NB4 (cell line): ENCODE measurements at regions not wholly inside any gene's neighbourhood (a gene's known extent, or its start where the extent isn't known, plus 50 kb on each side); places are given as distances from the start of the nearest gene placed in this dataset.

Experiments used
- DNase-seq: peaks from one replicate; pipeline ENCODE4 v3.0.0; 2010; ENCODE audit warnings: low read depth
- H3K4me3 ChIP-seq: one replicate; pipeline ENCODE4 v1.5.1; 2011; ENCODE audit warnings: mild to moderate bottlenecking, low read depth, low read length, moderate library complexity
- MYC ChIP-seq: IDR thresholded peaks from 2 replicates; pipeline ENCODE4 v1.6.1; 2011; ENCODE audit warnings: low read depth, low read length
- POLR2A ChIP-seq: IDR thresholded peaks from 2 replicates; pipeline ENCODE4 v1.6.1; 2011; ENCODE audit warnings: mild to moderate bottlenecking; ENCODE audit not compliant: insufficient read length; ENCODE audit errors: extremely low read depth
- TF ChIP-seq, protein P1 (sequence below): IDR thresholded peaks from 2 replicates; pipeline ENCODE4 v1.6.1; 2011; ENCODE audit warnings: low read depth, low read length
- TF ChIP-seq, protein P2 (sequence below): IDR thresholded peaks from one replicate; pipeline ENCODE4 v1.5.1; 2012; ENCODE audit warnings: low read depth, low read length

DNA sequence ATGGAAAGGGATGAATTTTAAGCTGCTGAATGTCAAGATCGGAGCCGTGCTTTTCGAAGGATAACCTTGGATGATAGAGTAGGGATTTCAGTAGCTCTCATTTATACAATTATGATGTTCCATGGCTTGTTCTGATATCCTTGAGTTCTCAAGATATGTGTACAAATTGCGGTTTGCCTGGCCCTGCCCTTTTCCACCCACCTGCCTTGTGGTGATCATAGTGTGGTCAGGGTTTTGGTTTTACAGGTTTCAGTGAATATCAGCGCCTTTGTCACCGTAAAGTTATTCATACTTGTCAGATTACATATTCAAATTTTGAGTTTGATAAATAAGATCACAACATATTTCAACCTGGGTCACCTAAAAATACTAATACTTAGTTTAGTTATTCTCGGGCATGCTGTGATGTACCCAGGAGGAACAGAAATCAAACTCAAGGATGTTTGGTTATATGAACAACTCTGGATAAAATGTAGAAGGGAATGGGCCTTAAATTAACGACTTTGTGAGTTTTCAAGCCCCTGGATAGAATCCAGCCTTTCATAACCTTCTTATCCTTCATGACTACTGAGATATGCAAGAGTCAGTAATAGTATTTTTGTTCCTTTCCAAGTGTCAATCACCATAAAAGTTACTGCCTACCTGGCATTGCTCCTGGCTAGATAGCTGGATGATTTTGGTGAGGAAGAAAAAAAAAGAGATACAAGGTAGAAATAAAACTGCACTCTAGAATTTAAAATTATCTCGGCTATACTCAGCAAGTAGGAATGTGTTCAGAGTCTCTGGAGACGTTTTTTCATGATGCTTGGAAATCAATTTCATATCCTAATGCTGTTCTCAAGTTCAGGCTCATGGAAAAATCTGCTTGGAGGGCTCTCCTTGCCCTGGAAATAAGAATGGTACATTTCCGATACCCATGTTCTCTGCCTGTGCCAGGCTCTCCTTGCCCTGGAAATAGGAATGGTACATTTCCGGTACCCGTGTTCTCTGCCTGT lies 209.2 kb upstream of the TPRG1 start:
- H3K4me3 ChIP-seq = no peak overlapping the region
- TF ChIP-seq, protein P1, sequence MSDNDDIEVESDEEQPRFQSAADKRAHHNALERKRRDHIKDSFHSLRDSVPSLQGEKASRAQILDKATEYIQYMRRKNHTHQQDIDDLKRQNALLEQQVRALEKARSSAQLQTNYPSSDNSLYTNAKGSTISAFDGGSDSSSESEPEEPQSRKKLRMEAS = no peak
- TF ChIP-seq, protein P2, sequence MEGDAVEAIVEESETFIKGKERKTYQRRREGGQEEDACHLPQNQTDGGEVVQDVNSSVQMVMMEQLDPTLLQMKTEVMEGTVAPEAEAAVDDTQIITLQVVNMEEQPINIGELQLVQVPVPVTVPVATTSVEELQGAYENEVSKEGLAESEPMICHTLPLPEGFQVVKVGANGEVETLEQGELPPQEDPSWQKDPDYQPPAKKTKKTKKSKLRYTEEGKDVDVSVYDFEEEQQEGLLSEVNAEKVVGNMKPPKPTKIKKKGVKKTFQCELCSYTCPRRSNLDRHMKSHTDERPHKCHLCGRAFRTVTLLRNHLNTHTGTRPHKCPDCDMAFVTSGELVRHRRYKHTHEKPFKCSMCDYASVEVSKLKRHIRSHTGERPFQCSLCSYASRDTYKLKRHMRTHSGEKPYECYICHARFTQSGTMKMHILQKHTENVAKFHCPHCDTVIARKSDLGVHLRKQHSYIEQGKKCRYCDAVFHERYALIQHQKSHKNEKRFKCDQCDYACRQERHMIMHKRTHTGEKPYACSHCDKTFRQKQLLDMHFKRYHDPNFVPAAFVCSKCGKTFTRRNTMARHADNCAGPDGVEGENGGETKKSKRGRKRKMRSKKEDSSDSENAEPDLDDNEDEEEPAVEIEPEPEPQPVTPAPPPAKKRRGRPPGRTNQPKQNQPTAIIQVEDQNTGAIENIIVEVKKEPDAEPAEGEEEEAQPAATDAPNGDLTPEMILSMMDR = no peak
- DNase-seq = no peak

DNA sequence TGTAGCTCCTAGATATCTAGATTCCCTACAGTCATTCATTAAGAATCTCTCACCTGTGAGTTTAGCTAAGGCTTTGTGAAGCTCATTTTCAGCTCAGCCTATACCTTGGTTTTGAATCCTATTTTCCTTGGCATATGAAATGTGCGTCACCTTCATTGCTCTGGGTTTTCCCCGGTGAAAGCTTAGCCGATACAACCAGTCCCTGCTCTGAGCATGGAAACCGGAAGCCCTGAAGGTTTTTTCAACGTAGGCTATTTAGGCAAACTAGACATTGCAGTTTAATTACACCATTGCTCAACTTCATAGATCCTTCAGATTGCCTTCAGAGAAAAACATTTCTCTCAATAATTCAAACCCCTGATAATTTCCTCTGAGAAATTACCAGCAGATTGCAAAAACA lies 206.8 kb upstream of the TPRG1 start:
- TF ChIP-seq, protein P1 = no peak
- TF ChIP-seq, protein P2 = no peak
- DNase-seq = no peak
- no peak overlapping the region for H3K4me3 ChIP-seq

GRCh38 chr3:188972310-188972709 lies 199.5 kb upstream of the TPRG1 start:
- no peak overlapping the region for H3K4me3 ChIP-seq
- no peak for TF ChIP-seq POLR2A
- no peak for TF ChIP-seq MYC
- TF ChIP-seq, protein P2 = no peak
- TF ChIP-seq, protein P1 = no peak
- no peak for DNase-seq

GRCh38 chr3:188974856-188975599 lies 196.7 kb upstream of the TPRG1 start:
- TF ChIP-seq MYC (no peak), POLR2A (no peak)
- TF ChIP-seq, protein P2 = no peak
- TF ChIP-seq, protein P1 = no peak
- no peak overlapping the region for H3K4me3 ChIP-seq
- no peak for DNase-seq

- no peak for DNase-seq
- no peak overlapping the region for H3K4me3 ChIP-seq
Observed at GRCh38 chr3:188975600-188976314, 196.0 kb upstream of the TPRG1 start.

More at GRCh38 chr3:188975600-188976314, 196.0 kb upstream of the TPRG1 start:
- TF ChIP-seq, protein P2 = no peak
- TF ChIP-seq MYC (no peak), POLR2A (no peak)
- TF ChIP-seq, protein P1 = no peak
